Stimulated activated naive CD8-positive, alpha-beta T cell treated with anti-CD3 and anti-CD28 coated beads, Interleukin-15, Interleukin-2, amounts not matched to agents 100 U/mL and 50 U/mL, for 24 hours (primary cell): ENCODE measurements at regions not wholly inside any gene's neighbourhood (a gene's known extent, or its start where the extent isn't known, plus 50 kb on each side); places are given as distances from the start of the nearest gene placed in this dataset.
"Not testable (repeated sequence)": the region's sequence is repeated elsewhere in the genome, so short reads cannot be mapped to it uniquely, and the experiment has no call there.

Source experiments
- ATAC-seq: fragments of 150-1000 bp; cut with Tn5 transposase; one replicate; pipeline ENCODE4 v1.10.0; 2021
- DNase-seq: peaks from one replicate; pipeline ENCODE4 v3.0.0; 2021

DNA sequence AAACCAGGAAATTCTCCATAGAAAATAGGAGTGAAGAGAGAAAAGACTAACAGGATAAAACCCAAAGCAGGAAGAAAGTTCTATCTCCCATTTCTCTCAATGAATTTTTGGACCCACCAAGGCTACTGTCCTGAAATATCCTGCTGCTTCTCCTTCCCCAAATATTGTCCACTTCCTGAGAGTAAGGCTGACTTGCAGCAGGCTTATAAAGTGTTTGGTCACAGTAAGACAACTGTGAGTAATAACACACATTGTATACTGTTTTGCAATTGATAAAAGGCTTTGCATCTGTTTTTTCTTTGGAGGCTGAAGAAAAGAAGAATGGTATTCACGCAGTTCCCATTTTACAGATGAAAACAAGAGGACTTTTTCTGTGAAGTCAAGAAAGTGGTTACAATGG, 52.8 kb downstream of the FOXD4L6 start:
- not testable (repeated sequence) for DNase-seq, ATAC-seq

DNA sequence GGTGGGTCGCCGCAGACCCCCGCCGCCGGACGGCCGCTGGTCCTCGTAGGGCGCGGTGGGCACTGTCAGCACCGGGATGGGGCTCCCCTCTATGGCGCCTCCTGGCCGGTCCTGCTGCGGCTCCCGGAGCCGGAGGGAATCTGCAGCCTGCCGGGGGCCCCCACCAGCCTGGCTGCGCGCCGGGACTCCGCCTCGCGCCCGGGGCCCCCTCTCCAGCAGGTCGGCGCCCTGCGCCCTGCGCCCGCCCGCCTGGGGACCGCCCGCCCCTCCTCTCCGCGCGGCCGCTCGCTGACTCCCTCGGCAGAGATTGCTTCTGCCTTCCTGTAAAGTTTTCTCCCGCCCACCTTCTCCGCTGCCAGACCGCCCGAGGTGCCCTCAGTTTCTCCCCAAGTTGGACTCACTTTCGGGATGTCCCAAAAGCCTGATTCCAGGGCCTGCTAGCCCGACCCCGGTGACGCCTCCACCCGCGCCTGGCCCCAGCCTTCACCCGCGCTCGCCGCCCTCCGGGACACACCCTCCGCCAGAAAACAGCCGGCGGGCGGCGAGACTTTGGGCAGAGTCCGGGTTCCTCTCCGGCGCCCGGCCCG, 54.0 kb downstream of the FOXD4L6 start:
- DNase-seq (peak; percentile 14), ATAC-seq (peak; percentile 68)

DNA sequence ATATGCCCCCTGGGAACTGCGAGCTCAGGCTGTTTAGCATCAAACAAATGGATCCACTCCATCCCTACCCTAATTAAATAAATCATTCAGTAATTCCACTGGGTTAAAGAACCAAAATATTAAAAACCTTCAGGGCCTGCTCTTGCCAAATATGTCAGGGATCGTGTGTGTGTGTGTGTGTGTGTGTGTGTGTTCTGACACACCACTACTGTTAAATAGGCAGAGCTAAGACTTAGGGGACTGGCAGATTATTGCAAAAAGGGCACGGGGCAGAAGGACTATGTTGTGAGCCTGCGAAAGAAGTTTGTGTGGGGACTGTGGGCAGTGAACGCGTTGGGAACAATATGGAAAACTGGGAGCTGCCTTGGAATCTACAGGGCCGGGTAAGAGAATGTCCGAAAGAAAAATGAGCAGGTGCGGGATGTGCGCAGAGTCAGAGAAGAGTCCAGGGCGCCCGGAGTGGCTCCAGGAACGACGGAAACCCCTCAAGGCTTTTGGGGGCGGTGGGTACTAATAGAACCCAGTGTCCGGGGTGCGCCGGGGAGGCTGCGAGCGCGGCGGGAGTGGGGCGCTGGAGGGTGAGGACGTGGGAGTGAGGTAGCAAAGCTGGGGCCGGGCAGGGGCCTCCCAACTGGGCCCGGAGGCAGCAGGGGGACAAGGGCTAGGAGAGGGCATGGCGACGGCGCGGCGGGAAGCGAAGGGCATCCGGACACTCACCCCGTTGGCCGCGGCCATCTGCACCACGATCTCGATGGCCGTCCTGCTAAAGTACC, 54.8 kb downstream of the FOXD4L6 start:
- ATAC-seq, DNase-seq: not testable (repeated sequence)

DNA sequence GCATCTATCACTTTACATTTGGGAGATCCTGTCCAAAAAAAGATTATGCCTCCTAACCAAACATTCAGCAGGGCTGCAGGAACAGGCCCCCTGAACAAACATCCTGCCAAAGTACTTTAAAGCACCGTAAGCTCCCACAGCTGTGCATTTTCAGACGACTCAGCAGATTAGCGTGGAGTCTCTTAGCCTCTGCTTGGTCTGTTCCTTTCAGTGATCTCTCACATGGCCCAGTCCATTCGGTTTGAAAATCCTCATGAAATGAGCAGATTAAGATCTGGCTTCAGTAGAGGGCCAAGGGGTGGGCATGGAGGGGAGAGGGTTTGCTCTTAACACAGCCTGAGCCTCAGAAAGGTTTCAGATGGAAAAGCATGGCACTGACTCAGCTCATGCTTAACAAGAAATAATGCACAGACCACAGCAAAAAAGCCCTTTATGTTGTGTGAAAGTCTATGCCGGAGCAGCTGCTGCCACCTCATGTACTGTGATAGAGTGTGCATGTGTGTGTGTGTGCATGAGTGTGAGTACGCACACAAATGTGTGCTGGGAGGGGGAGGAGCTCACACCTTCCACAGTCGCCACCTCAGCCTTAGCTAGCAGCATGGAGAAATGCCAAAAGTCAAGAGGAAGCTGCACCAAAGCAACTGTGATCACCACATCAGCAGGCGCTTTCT, 64.2 kb downstream of the FOXD4L6 start:
- peak; percentile 89 for ATAC-seq
- DNase-seq, result peak; percentile 33

DNA sequence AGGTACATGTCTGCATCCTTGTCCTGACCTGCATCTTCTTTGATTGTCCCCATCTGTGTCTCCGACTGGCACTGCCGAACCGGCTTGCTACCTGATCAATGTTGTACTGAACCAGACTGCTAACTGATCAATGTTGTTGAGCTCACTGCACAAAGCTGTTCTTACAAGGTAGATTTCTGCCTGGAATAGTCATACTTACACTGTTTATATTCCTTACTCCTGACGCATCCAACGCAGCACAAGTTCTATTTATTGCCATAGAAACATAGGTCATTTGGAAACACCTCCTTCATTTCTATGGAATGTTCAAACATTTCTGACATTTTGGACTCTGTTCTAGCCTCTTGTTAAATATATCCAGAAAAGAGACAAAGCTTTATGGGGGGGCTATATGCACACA, 65.2 kb downstream of the FOXD4L6 start:
- not testable (repeated sequence) for ATAC-seq, DNase-seq

DNA sequence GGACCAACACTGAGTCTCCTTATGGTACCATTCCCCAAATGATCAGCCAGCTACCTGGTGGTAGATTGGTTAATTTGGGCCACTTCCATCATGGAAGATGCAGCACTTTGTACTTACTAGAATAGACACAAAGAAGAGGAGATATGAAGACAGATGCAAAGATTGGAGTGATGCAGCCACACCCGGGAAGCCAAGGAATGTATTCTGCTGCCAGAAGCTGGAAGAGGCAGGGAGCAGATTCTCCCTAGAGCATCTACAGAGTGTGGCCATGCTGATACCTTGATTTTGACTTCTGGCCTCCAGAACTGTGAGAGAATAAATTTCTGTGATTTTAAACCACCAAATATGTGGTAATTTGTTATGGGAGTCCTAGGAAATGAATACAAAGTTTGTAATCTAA, 68.9 kb downstream of the FOXD4L6 start:
- not testable (repeated sequence) for DNase-seq, ATAC-seq

DNA sequence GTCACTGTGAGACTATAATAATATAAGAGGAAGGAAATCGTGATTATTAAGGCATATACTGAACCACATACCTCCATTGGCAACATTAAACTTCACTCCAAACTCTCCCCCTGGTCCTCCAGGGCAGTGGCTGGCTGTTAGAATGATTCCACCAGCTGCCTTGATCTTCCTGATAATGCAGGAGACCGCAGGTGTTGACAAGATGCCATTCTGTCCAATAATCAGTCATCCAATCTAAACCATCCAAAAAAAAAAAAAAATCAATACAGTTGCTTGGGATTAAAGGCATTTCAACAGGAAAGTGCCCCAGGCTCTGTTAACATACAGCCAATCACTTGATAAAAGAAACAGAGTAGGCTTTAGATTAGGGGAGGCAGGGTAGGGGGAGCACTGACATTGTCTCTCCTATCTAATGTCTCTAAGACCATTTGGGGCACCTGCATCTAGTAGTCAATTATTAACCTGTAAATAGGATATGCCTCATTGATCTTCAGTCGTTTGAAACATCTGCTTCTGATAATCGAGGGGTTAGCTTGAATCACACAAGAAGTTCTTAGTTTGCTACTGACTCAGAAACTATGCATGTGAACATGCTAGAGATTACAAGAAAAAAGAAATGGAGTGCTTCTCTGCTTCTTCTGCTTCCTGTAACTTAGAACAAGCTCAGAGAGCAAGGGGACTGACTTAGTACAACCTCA, 74.7 kb downstream of the FOXD4L6 start:
- DNase-seq, ATAC-seq: not testable (repeated sequence)

DNA sequence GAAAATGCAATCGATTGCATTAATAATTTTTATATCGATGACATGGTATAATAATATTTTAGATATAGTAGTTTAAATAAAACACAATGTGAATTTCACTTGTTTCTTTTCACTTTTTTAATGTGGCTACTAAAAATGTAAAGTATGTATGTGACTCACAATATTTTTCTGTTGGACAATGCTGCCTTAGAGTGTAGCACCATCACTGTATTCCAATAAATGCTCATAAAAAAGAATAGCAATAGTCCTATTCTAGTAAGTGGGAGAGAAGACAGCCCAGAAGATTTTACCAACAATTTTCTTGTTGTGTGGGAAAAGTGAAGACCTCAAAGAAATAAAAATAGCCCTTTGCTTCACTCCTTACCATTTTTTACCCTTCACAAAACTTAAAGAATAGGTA, 79.8 kb downstream of the FOXD4L6 start:
- DNase-seq, ATAC-seq: not testable (repeated sequence)

DNA sequence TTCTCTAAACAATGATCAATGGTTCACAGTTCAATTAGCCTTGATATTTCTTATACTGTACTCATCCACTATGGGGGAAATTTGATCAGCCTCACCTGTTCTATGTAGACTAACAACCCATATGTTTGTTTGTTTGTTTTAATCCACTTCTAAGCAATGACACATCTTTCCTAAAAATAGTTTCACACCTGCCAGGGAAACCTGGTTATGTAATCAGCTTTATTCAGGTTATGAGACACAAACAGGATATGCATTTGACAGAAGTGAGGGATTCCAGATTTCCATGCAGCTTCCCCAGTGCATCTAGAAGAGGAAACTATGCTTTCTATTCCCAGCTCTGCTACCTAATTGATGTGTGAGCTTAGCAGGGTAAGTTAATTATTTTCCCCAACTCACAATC, 80.7 kb downstream of the FOXD4L6 start:
- not testable (repeated sequence) for ATAC-seq, DNase-seq

DNA sequence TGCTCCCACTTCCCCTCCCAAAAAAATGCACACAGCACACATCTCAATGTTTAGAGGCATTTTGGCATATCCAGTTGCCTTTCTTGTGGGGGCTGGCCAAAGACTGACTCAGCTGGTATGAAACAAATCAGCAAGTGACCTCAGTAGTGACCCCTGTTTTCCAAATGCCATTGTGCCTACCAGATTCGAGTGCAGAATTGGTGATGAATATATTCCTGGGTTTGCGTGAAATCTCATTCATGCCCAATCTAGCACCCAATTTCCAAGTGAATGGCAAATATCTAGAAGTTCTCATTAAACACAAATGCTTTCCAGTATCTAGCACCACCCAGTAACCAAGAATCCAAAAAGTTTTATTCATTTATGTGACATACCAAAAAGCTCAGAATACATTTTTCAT, 83.6 kb downstream of the FOXD4L6 start:
- not testable (repeated sequence) for ATAC-seq

DNA sequence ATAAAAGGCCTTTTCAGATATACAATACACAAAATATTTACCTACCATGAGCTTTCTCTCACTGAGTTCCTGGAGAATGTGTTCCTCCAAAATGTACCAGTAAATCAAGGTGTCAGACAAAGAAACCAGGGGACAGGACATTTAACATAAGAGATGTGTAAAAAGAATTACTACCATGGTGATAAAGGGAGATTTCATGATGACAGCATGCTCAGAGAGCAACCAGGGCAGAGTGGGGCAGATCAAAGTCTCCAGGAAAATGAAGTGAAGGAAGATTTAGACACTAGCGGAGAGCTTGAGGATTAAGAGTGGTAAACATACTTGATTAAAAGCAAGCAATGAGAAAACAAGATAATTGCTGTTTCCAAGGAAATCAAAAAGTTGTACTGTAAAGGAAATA, 85.0 kb downstream of the FOXD4L6 start:
- ATAC-seq, DNase-seq: not testable (repeated sequence)

More for the DNA sequence above, 83.6 kb downstream of the FOXD4L6 start:
- not testable (repeated sequence) for DNase-seq

DNA sequence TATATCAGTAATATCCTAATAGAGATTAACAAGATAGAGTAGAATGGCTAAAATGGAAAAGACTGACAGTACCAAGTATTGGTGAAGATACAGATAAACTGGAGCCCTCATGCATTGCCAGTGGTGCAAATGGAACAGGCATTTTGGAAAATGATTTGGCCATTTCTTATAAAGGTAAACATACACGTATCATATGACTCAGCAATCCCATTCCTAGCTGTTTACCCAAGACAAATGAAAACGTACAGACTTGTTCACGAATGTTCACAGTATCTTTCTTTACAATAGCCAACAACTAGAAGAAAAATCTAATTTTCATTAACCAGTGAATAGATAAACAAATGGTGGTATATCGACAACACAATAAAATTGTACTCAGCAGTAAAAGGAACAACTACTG, 86.4 kb downstream of the FOXD4L6 start:
- DNase-seq, ATAC-seq: not testable (repeated sequence)

DNA sequence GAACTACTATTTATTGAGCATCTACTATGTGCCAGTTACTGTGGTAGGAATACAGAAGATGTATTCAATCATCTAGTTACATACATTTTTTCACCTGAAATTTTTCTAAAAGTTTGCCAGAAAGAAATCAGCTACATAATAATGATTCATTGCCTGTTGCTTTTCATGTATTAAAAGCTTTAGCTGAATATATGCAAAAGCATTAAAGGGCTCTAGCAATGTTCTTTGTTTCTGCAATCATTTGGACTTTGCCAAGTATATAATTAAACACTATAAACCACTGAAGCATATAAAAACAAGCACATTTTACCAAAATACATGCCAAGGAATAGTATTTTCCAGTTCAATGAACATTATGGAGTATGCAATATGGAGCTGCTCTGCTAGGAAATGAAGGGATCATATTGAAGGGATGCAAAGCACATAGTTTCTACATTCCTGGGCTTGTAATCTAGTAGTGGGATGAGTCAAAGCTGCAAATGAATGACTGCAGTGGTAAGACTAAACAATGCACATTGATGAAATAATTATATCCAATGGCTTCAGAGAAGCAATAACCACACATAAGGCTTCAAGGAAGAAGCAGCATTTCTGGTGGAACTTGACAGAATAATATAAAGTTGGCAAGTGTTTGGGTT, 87.7 kb downstream of the FOXD4L6 start:
- not testable (repeated sequence) for DNase-seq

DNA sequence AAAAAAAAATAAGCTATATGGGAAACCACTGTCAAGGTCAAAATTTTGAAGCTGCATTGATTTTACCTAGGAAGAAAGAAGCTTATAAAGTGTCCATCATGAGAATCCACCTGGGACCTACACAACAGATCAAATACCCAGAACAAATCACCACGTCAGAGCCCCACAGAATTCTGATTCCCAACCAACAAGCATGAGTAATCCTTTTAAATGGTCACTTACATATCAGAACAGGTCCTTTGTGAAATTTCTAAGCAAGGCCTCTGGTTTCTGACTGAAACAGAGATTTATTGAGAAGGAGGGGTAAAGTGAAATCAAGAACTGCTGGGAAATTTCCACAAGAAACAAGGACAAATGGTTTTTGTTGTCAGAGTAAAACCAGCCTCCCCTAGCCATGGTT, 93.2 kb downstream of the FOXD4L6 start:
- ATAC-seq, DNase-seq: not testable (repeated sequence)

More for the DNA sequence above, 87.7 kb downstream of the FOXD4L6 start:
- ATAC-seq, result not testable (repeated sequence)

DNA sequence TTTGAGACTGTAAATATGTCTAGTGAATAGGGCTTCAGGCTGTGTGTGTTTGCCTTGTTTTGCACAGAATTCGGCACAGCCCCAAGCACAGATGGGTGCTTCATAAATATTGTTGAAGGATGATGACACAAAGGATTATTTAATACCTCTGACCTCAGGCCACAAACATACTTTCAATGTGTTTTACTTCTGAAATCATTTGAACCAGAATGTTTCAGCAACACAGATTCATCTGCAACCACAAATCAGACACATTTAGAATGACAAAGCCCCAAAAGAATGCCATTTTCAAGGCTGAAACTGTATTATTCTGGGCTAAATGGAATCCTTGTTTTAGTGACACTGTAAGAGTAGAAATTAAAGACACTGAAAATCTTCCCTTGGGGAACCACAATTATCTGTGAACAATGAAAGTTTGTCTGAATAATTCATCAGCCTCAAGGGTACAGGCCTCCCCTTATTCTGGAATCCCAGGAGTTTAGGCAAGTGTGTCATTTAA, 93.7 kb downstream of the FOXD4L6 start:
- not testable (repeated sequence) for DNase-seq, ATAC-seq

DNA sequence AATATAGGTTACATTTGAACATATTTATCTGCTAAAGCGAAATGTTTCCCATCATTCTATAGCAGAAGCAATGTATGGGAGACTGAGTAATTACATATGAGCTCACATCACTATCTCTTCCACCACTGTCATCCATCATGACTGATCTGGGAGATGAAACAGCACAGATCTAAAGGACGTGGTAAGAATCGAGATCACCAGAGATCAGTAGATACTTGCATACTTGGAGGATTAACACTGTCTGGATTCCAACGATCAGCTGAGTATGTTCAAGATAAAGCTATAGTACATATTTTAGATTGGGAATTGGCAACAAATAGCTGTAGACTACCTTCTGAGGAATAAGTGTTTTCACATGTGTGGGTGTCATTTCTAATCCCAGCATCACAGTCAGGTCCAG, 94.6 kb downstream of the FOXD4L6 start:
- DNase-seq, ATAC-seq: not testable (repeated sequence)

DNA sequence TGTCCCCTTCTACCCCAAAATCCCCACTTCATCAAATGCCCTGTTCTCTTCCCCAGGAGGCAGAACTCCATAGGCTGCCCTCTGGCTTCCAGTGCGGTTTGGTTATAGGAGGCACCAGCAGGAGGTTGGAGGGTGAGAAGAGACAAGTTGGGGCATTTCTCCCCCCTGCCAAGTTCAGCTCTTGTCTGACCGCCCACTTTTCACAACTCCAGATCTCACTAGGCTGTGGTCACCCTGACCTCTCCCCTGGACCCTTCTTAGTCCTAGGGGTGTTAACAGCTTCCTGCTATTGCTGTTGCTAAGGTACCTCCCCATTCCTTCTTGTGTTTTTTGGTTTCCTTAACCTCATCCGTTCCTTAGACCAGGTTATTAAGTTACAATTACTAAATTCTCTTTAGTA, 95.1 kb downstream of the FOXD4L6 start:
- not testable (repeated sequence) for ATAC-seq, DNase-seq

DNA sequence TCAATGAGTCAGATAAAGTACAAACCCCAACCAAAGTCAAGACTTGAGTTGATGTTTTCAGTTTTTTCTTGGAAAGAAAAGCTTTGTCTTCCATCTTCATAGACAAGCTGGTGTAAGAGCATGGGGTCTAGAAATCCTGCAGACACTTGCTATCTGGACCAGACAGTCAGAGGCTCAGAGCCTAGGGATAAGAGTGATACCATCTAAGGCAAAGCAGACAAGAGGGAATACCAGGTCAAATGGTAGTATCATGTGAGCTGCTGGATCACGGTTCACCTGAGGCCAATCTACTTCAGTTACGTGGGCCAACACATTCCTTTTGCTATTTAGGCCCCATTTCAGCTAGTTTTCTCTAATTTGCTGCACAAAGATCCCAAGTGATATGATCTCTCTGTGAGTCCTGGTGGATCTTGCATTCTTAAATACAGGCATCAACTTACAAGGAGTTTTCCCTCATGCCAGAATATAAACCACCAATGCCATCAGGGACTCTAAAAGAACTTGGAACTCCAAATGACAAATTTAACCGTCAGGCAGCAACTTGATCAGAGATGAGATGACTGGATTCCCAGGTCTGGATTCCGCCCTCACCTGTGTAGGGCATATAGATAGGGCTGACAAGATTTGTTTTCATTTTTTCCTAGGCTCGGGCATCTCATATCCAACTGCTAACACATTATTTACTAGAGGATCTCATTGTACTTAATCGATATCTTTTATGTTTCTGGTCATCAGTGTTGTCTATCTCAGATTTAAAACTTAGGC, 101.4 kb downstream of the FOXD4L6 start:
- DNase-seq, ATAC-seq: not testable (repeated sequence)

DNA sequence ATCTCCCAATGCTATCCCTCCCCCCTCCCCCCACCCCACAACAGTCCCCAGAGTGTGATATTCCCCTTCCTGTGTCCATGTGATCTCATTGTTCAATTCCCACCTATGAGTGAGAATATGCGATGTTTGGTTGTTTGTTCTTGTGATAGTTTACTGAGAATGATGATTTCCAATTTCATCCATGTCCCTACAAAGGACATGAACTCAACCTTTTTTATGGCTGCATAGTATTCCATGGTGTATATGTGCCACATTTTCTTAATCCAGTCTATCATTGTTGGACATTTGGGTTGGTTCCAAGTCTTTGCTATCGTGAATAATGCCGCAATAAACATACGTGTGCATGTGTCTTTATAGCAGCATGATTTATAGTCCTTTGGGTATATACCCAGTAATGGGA, 106.1 kb downstream of the FOXD4L6 start:
- not testable (repeated sequence) for ATAC-seq, DNase-seq

DNA sequence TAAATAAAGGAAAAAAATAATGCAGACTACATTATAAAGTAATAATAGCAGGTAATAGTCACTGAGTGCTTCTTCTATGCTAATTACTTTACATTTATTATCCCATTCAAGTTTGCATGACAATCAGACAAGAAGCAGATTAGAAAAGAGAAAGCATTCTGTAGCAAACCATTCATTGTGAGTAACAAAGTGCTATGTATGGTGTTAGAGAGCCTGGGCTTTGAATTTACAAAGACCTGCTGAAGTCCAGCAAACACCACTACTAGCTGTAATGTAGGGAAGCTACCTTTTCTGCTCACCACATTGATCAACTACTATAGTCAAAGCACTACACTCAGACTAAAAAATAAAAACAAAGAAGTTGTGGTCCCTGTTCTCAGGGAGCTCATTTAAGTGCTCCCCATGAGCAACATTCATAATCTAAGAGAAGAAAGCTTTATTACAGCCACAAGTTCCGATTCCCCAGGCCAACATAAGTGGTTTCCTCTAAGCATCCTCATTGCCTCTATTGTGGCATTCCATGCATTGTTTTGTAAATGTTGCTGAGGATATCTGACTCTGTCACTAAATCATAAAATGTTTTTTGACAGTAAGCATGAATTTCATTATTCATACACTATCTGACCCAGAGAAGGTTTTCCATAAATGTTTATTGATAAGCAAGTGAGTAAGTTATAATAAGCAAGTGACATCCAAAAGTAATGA, 108.5 kb downstream of the FOXD4L6 start:
- ATAC-seq, DNase-seq: not testable (repeated sequence)
